NCI-H510A (cell line): ENCODE measurements at regions not wholly inside any gene's neighbourhood (a gene's known extent, or its start where the extent isn't known, plus 50 kb on each side); places are given as distances from the start of the nearest gene placed in this dataset.

ENCODE experiments used
- DNase-seq: peaks from one replicate; lab custom pipeline; 2025; lab: John Stamatoyannopoulos, UW

DNA sequence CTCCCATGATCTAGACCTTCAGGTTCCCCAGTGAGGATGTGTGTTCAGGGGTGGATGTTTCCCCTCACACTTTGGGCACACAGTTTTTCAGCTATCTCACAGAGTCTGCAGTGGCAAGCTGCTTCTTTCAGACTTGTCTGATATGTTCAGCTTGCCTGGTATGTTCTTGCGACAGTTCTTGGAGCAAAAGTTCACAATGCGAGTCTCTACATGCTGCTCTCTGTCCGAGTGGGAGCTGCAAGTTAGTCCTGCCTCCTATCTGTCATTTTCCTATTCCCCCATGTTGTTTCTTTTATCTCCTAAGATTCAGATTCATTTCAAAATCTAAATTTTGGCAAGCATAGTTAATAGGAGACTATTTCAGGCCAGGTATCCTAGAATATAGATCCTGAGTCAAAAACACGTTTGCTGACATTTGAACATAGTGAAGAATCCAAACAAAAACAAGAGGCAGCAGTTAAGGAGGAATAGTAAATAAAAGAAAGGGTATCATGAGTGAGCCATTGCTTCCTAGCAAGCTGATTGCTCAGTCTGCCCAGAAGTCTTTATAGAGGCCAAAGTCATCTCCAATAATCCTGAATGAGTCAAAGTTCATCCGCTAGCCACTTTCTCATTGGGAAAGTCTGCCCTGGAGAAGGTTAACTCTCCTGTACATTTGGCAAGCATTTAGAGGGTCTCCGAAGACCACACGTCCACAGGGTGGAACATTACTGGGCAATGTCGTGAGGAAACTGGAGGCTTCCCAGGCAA is 140.2 kb upstream of the MOCS1 start:
- no peak for DNase-seq

GRCh38 chr6:40066372-40066771 is 132.1 kb upstream of the MOCS1 start:
- no peak for DNase-seq

DNA sequence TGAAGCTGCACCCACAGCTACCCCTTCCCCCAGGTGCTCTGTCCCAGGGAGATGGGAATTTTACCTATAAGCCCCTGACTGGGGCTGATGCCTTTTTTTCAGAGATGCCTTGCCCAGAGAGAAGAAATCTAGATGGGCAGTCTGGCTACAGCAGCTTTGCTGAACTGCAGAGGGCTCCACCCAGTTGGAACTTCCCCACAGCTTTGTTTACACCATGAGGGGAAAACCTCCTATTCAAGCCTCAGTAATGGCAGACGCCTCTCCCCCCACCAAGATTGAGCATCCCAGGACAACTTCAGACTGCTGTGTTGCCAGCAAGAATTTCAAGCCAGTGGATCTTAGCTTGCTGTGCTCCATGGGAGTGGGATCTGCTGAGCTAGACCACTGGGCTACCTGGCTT is 122.6 kb upstream of the MOCS1 start:
- no peak for DNase-seq

DNA sequence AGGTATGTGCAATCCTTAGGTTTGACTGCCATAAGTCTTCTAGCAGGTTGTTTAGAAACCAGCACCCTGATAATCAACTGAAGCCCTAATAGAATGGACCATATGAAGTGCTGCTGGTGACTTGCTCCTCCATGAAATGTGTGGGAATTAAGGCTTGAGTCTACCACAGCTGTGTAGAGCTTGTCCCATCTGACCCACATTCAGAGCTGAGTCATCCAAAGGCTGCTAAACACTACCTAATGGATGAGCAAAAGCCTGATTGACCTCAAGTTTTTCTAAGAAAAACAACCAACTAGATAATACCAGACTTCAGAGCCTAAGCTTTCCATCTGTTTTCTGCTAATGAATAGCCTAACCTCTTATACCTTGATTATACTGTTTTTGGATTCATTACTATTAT is 120.3 kb upstream of the MOCS1 start:
- DNase-seq = no peak

- DNase-seq = no peak
Observed at GRCh38 chr6:40054186-40054585, 119.9 kb upstream of the MOCS1 start.

DNA sequence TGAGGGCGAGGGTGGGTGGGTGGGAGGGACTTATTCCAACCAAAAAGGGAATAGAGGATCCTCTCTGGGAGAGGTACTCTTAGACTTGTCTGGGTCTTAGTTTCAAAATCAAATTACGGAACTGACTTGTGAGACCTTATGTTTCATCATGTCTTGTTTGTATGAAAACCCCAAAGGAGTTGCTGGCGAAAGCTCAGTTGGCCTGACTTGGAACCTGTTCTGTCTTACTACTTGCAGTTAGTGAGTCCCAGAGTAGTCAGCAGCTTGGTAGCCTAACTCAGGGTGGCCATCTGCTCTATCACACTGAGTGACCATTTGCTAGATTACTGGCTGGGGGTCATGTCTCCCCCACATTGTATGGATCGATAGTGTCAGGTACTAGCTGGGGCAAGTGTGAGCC is 114.9 kb upstream of the MOCS1 start:
- DNase-seq = no peak

DNA sequence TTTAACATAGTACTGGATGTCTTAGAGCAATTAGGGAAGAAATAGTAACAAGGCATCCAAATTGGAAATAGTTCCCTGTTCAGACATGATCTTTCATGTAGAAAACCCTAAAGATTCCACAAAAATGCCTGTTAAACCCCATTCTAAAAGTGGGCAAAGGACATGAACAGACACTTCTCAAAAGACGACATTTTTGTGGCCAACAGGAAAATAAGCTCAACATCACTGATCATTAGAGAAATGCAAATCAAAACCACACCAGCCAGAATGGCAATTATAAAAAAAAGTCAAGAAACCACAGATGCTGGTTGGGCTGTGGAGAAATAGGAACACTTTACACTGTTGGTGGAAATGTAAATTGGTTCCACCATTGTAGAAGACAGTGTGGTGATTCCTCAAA is 109.9 kb upstream of the MOCS1 start:
- no peak for DNase-seq

- DNase-seq = no peak
Observed at GRCh38 chr6:40042232-40042631, 108.0 kb upstream of the MOCS1 start.

DNA sequence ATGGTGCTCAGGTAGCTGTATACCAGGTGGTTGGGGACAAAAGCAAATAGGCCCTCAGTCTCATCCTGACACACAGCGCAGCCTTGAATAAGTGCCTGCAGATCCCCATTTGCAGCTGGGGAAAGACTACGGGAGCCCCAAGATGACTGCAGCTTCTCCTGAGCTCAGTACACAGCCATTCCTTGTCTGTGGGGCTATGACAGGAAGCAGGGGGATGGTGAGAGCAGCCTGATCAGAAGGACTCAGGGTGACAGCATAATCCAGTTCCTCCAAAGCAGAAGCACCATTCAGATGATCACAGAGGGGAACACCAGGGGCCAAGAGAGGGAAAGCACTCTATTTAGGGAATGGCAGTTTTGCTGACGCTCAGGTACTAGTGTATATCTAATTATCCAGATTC is 104.8 kb upstream of the MOCS1 start:
- DNase-seq = no peak

GRCh38 chr6:40038626-40039025 is 104.4 kb upstream of the MOCS1 start:
- no peak for DNase-seq

DNA sequence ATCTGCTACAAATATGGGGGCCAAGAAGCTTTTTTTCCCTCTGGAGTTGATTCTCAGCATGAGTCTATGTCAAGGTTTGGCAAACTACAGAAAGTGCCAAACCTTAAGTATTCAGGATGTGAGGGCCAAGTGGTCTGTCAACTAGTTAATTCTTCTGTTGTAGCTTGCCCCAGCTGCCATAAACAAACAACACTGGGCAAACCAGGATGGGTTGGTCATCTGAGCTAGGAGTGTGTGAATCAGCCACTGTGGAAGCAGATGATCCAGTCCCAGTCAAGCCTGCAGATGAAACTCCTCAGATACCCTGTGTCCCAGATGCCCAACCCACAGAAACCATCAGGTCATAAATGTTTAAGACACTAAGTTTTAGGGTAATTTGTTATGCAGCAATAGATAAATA is 103.0 kb upstream of the MOCS1 start:
- no peak for DNase-seq

DNA sequence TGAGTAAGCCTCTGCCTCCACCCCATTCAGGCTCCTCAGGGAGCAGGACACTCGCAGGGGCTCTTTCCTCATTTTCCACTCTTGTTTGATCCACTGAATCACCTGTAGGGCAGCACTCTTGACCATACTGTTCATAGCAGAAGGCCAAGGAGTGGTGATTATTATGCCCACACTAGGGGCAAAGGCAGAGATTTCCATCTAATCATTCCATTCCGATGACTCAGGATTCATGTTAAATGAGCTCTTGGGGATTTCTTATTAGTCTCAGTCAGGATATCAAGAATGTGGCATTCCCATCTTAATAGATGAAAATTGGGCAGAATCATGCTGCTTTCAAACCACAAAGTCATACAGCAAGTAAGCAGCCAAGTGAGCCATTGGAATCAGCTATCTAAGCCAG is 101.9 kb upstream of the MOCS1 start:
- DNase-seq = no peak

- no peak for DNase-seq
Observed at GRCh38 chr6:40028449-40028848, 94.2 kb upstream of the MOCS1 start.

GRCh38 chr6:40022867-40023266 is 88.6 kb upstream of the MOCS1 start:
- no peak for DNase-seq

DNA sequence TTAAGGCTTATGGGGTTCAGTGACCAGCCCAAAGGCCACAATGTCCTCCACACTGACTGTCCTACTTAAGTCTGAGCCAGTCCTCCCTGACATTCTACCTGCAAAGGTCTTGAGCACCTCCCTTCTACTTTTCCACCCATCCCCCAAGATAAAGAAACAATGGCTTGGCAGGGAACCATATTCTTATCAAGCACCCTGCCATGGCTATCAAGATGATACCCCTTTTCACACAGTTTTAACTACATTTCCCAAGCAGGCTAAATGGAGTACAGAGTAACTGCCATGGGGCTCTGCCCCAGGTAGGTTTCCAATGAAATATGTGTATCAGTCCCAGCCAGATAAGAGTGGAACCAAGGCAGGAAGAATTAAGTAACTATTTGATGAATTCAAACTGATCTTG is 85.9 kb upstream of the MOCS1 start:
- DNase-seq = no peak

DNA sequence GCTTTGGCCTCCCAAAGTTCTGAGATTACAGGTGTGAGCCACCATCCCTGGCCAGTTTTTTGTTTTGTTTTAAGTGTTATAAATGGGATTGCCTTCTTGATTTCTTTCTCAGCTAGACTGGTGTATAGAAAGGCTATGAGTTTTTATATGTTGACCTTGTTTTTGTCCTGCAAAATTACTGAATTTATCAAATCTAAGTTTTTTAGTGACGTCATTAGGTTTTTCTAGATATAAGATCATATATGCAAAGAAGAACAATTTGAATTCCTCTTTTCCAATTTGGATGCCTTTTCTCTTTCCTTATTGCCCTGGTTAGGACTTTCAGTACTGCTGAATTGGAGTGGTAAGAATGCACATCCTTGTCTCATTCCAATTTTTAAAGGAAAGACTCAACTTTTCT is 81.3 kb upstream of the MOCS1 start:
- no peak for DNase-seq

DNA sequence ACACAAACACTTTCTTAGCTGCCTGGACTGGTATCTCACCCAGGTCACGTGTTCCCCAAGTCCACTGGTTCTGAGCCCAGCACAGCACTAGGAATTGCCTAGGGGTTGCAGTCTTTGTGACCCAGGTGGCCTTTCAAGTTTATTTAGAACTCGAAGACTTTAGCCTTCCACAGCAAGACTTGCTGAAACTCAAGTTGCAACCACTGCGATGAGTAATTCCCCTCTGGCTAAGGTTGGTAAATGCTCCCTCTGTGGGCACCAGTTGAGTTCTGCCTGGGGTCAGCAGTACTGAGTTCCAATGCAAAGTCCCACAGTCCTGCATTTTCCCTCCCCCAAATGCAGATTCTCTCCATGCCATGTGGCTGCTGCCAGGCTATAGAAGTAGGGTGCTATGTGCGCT is 77.6 kb upstream of the MOCS1 start:
- DNase-seq = no peak

DNA sequence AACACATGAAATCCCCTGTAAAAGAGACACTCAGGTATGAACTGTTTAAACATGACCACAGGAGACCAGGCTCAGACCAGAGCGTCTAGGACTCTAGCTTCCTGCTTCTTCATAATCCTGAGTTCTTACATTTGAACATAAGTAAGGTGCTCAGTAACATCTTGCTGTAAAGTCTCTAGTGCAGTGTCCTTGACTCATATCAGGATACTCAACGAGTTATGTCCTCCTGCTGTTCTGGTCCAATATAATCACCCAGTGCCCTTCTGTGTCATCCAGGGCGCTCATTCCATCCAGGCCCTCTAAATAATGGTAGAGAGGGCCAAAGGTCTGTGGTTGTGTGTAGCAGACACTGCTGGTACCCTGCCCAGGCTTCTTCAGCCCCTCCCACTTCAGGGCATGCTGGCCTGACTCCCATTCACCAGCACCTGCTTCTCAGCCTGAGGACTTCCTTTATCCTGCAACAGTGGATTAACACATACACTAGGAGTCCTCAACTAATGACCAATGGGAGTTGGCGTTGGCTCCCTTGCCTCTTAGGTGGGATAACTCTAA is 66.8 kb upstream of the MOCS1 start:
- no peak for DNase-seq

DNA sequence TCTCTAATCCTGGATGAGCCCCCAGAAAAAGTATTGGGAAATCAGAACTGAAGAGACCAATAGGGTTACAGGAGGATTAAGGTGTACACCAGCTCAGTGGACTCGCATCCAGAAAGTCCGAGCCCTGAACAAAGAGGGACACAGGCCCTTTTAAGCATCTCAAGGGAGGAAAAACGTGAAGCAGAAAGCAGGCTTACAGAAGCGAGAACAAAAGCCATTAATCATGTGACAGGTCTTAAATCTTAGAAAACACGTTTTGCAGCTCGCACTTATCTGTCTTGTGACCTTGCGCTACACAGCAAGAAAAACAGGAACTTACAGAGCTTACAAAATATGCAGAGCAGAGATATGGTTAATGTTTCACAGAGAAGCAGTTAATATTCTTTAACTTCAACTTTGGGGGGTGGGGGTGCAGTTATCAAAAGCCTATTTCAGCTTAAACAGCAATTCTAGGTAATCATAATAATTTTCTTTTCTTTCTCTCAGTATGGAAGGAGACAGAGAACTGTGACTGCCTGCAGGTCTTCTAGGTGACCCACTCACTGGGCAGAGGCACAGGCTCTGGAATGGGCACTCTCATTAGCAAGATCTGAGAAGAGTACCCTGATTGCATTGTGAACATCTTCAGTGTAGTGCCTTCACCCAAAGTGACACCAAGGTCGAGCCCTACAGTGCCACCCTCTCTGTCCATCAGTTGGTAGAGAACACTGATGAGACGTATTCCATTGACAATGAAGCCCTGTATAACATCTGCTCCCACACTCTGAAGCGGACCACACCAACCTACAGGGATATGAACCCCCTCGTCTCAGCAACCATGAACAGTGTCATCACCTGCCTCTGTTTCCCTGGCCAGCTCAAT is 65.0 kb upstream of the MOCS1 start:
- DNase-seq = no peak

- no peak for DNase-seq
Observed at GRCh38 chr6:39998126-39998525, 63.9 kb upstream of the MOCS1 start.

DNA sequence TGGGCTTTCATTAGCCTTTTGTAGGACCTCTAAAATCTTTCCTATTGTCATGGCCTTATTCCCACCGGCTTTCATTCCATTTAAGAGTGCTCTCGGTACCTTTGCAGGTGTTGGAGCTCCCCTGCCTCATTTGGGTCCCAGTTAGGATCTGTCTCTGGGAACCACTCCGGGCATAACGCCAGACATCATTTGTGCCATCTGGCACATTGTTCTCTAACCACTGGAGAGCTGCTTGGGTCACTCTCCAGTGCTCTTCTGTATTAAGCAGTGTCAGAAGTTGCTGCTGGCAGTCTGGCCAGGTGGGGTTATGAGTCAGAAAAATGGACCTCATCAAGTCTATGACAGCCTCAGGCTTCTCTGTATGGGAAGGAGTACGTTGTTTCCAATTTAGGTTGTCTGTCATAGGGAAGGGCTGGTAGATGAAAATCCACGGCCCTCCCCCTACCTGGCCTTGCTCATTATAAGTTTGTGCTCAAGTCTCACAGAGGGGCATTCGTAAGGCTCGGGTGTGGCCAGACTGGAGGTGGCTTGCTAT is 62.9 kb upstream of the MOCS1 start:
- peak; percentile 24 for DNase-seq

DNA sequence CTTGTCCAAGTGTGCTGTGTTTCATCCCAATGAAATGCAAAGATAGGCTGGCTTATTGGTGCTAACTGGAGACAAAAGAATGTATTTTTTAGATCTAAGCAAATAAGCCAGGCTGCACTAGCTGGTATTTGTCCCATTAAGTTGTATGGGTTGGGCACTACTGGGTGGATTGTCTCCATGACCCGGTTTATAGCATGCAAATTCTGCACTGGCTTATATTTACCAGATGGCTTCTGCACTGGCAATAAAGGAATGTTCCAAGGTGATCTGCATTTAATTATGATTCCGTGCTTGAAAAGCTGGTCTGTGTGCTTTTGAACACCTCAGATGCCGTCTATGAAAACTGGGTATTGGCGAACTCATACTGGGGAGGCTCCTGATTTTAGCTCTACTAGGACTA is 61.4 kb upstream of the MOCS1 start:
- no peak for DNase-seq
